Karpas-422 (cell line): ENCODE measurements at regions not wholly inside any gene's neighbourhood (a gene's known extent, or its start where the extent isn't known, plus 50 kb on each side); places are given as distances from the start of the nearest gene placed in this dataset.

ENCODE experiments used
- DNase-seq: peaks from one replicate; pipeline ENCODE4 v3.0.0-alpha.2; 2015
- H2AFZ ChIP-seq: fragments of 200-600 bp; sonication (generic); 2 replicates; pipeline ENCODE4 v1.6.1; 2014; ENCODE audit warnings: antibody characterized with exemption, low read length, mixed read lengths
- H3K27ac ChIP-seq: fragments of 200-600 bp; sonication (generic); 2 replicates; pipeline ENCODE4 v1.5.1; 2014; ENCODE audit warnings: mild to moderate bottlenecking, low read length, moderate library complexity
- H3K27me3 ChIP-seq: fragments of 200-600 bp; sonication (generic); 2 replicates; pipeline ENCODE4 v1.6.1; 2014; ENCODE audit warnings: low read length, mixed read lengths
- H3K36me3 ChIP-seq: fragments of 200-600 bp; sonication (generic); 2 replicates; pipeline ENCODE4 v1.6.1; 2014; ENCODE audit warnings: low read length, mixed read lengths; ENCODE audit not compliant: insufficient read depth
- H3K4me1 ChIP-seq: fragments of 200-600 bp; sonication (generic); 2 replicates; pipeline ENCODE4 v1.6.1; 2014; ENCODE audit warnings: mild to moderate bottlenecking, low read length, mixed read lengths
- H3K4me2 ChIP-seq: fragments of 200-600 bp; sonication (generic); 2 replicates; pipeline ENCODE4 v1.6.1; 2014; ENCODE audit warnings: low read length, low read depth, mild to moderate bottlenecking; ENCODE audit not compliant: poor library complexity, severe bottlenecking
- H3K4me3 ChIP-seq: fragments of 200-600 bp; sonication (generic); 2 replicates; pipeline ENCODE4 v1.5.1; 2014; ENCODE audit warnings: mild to moderate bottlenecking, antibody characterized with exemption, low read length, mixed read lengths
- H3K79me2 ChIP-seq: fragments of 200-600 bp; sonication (generic); 2 replicates; pipeline ENCODE4 v1.6.1; 2014; ENCODE audit warnings: mild to moderate bottlenecking, low read length, mixed read lengths
- H3K9ac ChIP-seq: fragments of 200-600 bp; sonication (generic); 2 replicates; pipeline ENCODE4 v1.6.0; 2014; ENCODE audit warnings: low read length
- H3K9me2 ChIP-seq: fragments of 200-600 bp; sonication (generic), shearing (Covaris generic); replicated peaks from 2 replicates; pipeline ENCODE4 v1.6.0; 2014; ENCODE audit warnings: mild to moderate bottlenecking, low read length, moderate library complexity; ENCODE audit not compliant: insufficient read depth
- H3K9me3 ChIP-seq: fragments of 300-700, 200-600 bp; sonication (generic); 2 replicates; pipeline ENCODE4 v1.6.1; 2014; ENCODE audit warnings: low read length, mixed read lengths
- H4K20me1 ChIP-seq: fragments of 200-600 bp; sonication (generic); 2 replicates; pipeline ENCODE4 v1.6.1; 2014; ENCODE audit warnings: mild to moderate bottlenecking, antibody characterized with exemption, low read length, low read depth; ENCODE audit not compliant: insufficient read depth

DNA sequence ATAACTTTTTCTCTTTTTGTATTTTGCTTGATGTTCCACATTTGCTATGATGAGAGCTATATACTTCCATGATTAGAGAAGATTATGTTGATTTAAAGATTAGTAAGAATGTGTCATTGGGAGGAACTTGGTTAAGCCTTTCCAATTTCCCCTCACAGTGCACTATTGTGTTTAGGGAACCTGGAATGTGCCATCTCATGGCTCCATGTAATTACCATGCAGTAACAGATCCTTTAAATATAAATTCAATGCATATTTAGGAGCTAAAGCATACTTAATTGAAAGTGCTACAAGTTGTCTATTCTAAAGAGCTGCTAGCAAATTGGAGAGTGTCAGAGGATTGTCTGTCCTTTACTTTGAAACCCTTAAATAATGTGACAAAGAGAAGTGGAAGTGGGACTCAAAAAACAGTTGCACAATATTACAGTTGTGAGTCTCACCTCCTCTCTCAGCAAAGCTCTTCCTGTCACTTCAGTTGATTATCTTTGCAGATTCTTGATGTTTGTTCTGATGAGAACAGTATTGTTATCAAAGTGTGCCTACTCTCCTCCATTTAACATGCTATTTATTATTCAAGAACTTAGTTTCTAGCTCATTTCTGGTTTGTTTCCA lies 1162.7 kb upstream of the ZEB2 start:
- no peaks in the 10 kb centered on the region for H4K20me1 ChIP-seq
- H3K4me3 ChIP-seq, result no peak overlapping the region
- no peak overlapping the region for H3K4me2 ChIP-seq
- no peaks in the 10 kb centered on the region for H3K27me3 ChIP-seq
- H3K9ac ChIP-seq, result no peak overlapping the region
- no peaks in the 10 kb centered on the region for H3K9me2 ChIP-seq
- no peaks in the 10 kb centered on the region for H3K36me3 ChIP-seq
- H3K4me1 ChIP-seq, result peaks cover 22% of the 10 kb centered on the region
- DNase-seq, result no peak
- no peaks in the 10 kb centered on the region for H3K79me2 ChIP-seq
- no peaks in the 10 kb centered on the region for H3K9me3 ChIP-seq
- H3K27ac ChIP-seq, result no peak overlapping the region
- H2AFZ ChIP-seq, result peak overlapping the region; percentile 31

DNA sequence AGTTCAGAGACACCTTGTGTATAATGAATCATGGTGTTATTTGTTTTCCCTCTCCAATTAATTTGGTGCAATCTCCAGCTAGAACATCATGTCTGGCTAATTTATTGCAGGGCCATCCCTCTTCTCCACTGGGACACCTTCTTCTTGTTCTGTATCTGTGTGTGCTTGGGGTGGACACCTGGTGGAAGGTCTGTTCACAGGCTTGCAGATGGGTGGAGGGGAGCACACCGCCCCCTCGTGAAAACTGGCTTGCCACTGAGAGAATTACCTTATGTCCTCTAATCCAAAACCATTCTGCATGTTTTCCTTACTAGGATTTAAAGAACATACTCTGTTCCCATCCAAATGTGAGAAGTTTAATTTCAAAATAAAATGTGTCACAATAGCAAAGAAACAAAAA lies 1160.4 kb upstream of the ZEB2 start:
- no peak overlapping the region for H3K27ac ChIP-seq
- H3K9me3 ChIP-seq, result no peaks in the 10 kb centered on the region
- no peak overlapping the region for H2AFZ ChIP-seq
- H3K9me2 ChIP-seq, result no peaks in the 10 kb centered on the region
- H3K9ac ChIP-seq, result no peak overlapping the region
- H3K4me3 ChIP-seq, result no peak overlapping the region
- no peaks in the 10 kb centered on the region for H3K36me3 ChIP-seq
- DNase-seq, result no peak
- H3K4me2 ChIP-seq, result no peak overlapping the region
- H3K4me1 ChIP-seq, result peaks cover 10% of the 10 kb centered on the region
- no peaks in the 10 kb centered on the region for H3K27me3 ChIP-seq
- no peaks in the 10 kb centered on the region for H4K20me1 ChIP-seq
- no peaks in the 10 kb centered on the region for H3K79me2 ChIP-seq

DNA sequence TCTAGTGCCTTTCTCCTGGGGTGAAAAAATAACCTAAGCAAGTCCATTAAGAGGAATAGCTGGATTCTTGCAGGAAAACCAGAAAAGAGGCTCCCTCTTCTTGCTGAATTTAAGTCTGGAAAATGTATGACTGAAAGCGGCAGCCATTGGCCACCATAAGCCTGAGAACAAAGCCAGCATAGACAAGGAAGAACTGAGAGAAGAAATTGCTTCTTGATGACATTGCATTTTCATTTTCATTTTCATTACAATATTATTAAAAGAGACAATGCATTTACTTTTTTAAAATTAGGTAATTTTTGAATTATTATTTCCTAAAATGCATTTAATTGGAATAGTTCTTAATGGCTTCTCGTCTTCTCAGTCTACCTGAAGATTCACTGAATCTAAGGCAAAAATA lies 1157.5 kb upstream of the ZEB2 start:
- peaks cover 7% of the 10 kb centered on the region for H3K4me1 ChIP-seq
- H3K79me2 ChIP-seq, result no peaks in the 10 kb centered on the region
- DNase-seq, result no peak
- H3K9ac ChIP-seq, result no peak overlapping the region
- no peaks in the 10 kb centered on the region for H4K20me1 ChIP-seq
- H2AFZ ChIP-seq, result no peak overlapping the region
- H3K27ac ChIP-seq, result no peak overlapping the region
- no peak overlapping the region for H3K4me3 ChIP-seq
- H3K36me3 ChIP-seq, result no peaks in the 10 kb centered on the region
- H3K4me2 ChIP-seq, result no peak overlapping the region
- H3K9me2 ChIP-seq, result no peaks in the 10 kb centered on the region
- no peaks in the 10 kb centered on the region for H3K9me3 ChIP-seq
- H3K27me3 ChIP-seq, result no peaks in the 10 kb centered on the region

DNA sequence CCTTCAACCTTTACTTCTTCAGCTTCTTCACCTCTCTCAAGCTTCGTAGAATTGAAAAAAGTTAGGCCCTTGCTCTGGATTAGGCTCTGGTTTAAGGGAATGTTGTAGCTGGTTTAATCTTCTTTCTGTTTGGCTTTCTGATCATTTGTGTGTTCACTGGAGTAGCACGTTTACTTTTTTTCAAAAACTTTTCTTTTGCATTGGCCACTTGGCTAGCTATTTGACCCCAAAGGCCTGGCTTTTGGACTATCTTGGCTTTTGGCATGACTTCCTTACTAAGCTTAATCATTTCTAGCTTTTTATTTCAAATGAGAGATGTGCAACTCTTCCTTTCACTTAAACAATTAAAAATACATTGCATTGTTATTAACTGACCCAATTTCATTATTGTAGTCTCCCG lies 1154.8 kb upstream of the ZEB2 start:
- Histone ChIP-seq H3K79me2 (no peaks in the 10 kb centered on the region), H3K27me3 (no peaks in the 10 kb centered on the region), H3K4me1 (peaks cover 12% of the 10 kb centered on the region), H3K4me3 (no peak overlapping the region), H3K36me3 (no peaks in the 10 kb centered on the region), H3K4me2 (no peak overlapping the region), H3K9ac (no peak overlapping the region), H4K20me1 (no peaks in the 10 kb centered on the region), H3K27ac (no peak overlapping the region), H3K9me2 (no peaks in the 10 kb centered on the region), H2AFZ (no peak overlapping the region), H3K9me3 (no peaks in the 10 kb centered on the region)
- DNase-seq, result no peak

DNA sequence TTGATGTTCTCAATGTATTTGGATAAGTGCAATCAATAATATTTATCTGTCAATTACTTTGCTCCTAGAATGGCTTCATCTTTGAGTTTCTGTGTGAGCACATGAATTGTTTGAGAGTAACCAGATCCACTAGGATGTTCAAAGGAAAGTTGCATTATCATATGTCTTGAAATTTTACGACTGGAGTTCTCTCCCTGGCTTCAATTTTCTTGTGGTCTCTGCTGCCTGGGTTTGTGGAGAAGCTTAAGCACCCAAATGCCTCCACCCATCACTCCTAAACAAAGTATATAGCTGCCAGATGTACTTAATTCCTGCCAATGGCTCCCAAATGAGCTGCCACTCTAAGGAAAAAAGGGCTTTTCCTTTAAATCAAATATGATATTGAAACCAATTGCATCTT lies 1149.4 kb upstream of the ZEB2 start:
- Histone ChIP-seq H3K9me2 (no peaks in the 10 kb centered on the region), H2AFZ (peak overlapping the region; percentile 46), H4K20me1 (no peaks in the 10 kb centered on the region), H3K4me2 (peak overlapping the region; percentile 24), H3K9ac (no peak overlapping the region), H3K4me1 (peaks cover 28% of the 10 kb centered on the region), H3K27ac (no peak overlapping the region), H3K9me3 (no peaks in the 10 kb centered on the region), H3K27me3 (no peaks in the 10 kb centered on the region), H3K36me3 (no peaks in the 10 kb centered on the region), H3K4me3 (no peak overlapping the region), H3K79me2 (no peaks in the 10 kb centered on the region)
- no peak for DNase-seq

DNA sequence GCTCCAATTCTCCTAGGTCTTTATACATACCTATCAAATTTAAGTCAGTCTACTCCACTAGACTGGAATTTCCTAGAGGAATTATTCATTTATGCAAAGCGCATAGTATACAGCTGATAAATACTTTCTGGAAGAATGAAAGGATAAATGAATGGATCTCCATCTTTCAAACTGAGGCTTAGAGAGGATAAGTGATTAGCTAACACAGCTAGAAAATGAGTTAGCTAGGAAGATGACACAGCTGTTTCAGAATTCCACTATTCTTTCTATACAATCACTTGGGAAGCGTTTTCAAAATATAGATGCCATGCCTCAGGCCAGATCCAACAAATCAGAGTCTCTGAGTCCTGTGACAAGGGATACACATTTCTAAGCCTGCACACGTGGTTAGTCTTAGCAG lies 1146.6 kb upstream of the ZEB2 start:
- Histone ChIP-seq H4K20me1 (no peaks in the 10 kb centered on the region), H3K4me3 (no peak overlapping the region), H3K36me3 (no peaks in the 10 kb centered on the region), H2AFZ (0 out of 2 replicates have a peak overlapping the region, but pooled peaks have one; percentile 40), H3K9me3 (no peaks in the 10 kb centered on the region), H3K79me2 (no peaks in the 10 kb centered on the region), H3K4me1 (peaks cover 16% of the 10 kb centered on the region), H3K27me3 (no peaks in the 10 kb centered on the region), H3K9me2 (no peaks in the 10 kb centered on the region), H3K27ac (no peak overlapping the region), H3K4me2 (no peak overlapping the region), H3K9ac (no peak overlapping the region)
- no peak for DNase-seq

DNA sequence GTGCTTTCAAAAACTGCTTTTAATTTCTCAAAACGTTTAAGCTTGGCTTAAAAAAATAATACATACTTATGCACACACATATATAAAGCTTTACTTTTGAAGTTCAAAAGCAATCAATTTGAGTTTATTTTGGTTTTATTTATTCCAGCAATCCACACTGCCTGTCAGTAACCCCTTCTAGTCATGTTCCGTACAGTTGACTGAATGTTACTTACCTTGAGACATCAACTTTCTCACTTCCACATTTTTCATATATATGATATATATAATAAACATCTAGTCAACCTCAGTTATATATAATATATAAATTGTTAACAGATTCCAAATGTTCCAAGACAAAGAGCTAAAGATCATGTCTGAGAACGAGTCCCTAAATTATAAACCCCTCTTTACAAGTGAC lies 1137.3 kb upstream of the ZEB2 start:
- no peaks in the 10 kb centered on the region for H3K27me3 ChIP-seq
- peaks cover 5% of the 10 kb centered on the region for H3K4me1 ChIP-seq
- no peak for DNase-seq
- H3K4me2 ChIP-seq, result no peak overlapping the region
- H3K36me3 ChIP-seq, result no peaks in the 10 kb centered on the region
- no peaks in the 10 kb centered on the region for H4K20me1 ChIP-seq
- H2AFZ ChIP-seq, result no peak overlapping the region
- H3K79me2 ChIP-seq, result no peaks in the 10 kb centered on the region
- H3K9me3 ChIP-seq, result no peaks in the 10 kb centered on the region
- no peak overlapping the region for H3K27ac ChIP-seq
- H3K9ac ChIP-seq, result no peak overlapping the region
- no peaks in the 10 kb centered on the region for H3K9me2 ChIP-seq
- no peak overlapping the region for H3K4me3 ChIP-seq

DNA sequence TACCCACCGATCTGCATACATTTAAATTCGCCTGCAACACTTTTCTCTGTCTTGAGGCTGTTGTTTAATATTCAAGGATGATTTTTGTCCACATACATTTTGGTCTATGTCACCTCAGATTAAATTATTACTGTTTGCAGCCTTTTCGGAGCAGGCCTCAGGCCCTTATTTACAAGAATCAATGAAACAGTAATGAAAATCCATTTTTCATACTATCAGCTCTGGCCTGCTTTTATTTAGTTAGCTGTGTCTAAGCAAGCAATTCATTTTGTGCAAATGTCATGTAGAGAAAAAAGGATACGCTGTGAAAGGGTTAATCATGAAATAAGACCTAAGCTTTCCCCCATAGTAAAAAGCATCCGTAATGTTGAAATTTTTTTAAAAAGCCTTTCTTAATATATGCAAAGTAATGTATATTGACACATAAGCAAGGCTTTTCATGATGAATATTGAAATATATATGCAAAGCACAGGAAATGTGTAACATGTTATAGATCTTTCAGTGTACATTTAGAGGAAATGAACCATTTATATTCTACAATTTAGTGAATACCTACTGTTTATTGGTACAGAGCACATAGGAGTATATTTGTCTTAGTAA lies 1135.3 kb upstream of the ZEB2 start:
- Histone ChIP-seq H3K36me3 (no peaks in the 10 kb centered on the region), H4K20me1 (no peaks in the 10 kb centered on the region), H3K4me1 (peaks cover 5% of the 10 kb centered on the region), H3K4me3 (no peak overlapping the region), H3K4me2 (no peak overlapping the region), H3K9me3 (no peaks in the 10 kb centered on the region), H3K9ac (no peak overlapping the region), H3K27ac (no peak overlapping the region), H3K27me3 (no peaks in the 10 kb centered on the region), H2AFZ (no peak overlapping the region), H3K9me2 (no peaks in the 10 kb centered on the region), H3K79me2 (no peaks in the 10 kb centered on the region)
- no peak for DNase-seq
